Activated naive CD8-positive, alpha-beta T cell (primary cell): ENCODE measurements at regions not wholly inside any gene's neighbourhood (a gene's known extent, or its start where the extent isn't known, plus 50 kb on each side); places are given as distances from the start of the nearest gene placed in this dataset.

ENCODE experiments used
- H3K27ac Mint-ChIP-seq: one replicate; pipeline ENCODE4 v1.8.0; 2021; ENCODE audit warnings: mixed read lengths
- H3K27me3 Mint-ChIP-seq: one replicate; pipeline ENCODE4 v1.8.0; 2021; ENCODE audit warnings: mixed read lengths
- H3K36me3 Mint-ChIP-seq: one replicate; pipeline ENCODE4 v1.8.0; 2021; ENCODE audit warnings: mixed read lengths
- H3K4me1 Mint-ChIP-seq: one replicate; pipeline ENCODE4 v1.8.0; 2021; ENCODE audit warnings: low read depth, mixed read lengths
- H3K4me3 Mint-ChIP-seq: one replicate; pipeline ENCODE4 v1.8.0; 2021; ENCODE audit warnings: mild to moderate bottlenecking, mixed read lengths
- H3K9me3 Mint-ChIP-seq: one replicate; pipeline ENCODE4 v1.8.0; 2021; ENCODE audit warnings: low read depth, mixed read lengths

DNA sequence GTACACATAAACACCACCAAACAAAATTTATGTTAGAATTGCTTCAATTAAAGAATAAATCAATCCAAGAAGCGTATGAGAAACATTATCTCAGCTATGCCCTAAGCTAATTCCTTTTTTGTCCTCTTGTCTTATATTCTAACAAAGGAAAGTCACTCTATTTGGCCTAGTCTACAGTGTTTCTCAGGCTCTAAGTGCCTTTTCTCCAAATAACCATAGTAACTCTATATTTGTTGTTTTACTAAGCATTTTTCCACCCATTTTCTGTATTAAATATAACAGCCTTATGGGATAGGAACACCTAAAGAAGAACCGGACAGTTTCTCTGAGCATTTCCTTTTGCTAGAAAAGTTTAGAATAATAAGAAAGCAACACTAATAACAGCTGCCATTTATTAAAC lies 120.1 kb upstream of the MTAP start:
- Mint-ChIP-seq H3K9me3 (no peaks in the 10 kb centered on the region), H3K4me1 (peaks cover 69% of the 10 kb centered on the region), H3K27ac (no peak overlapping the region), H3K27me3 (peaks cover 1% of the 10 kb centered on the region), H3K36me3 (no peaks in the 10 kb centered on the region), H3K4me3 (no peak overlapping the region)

DNA sequence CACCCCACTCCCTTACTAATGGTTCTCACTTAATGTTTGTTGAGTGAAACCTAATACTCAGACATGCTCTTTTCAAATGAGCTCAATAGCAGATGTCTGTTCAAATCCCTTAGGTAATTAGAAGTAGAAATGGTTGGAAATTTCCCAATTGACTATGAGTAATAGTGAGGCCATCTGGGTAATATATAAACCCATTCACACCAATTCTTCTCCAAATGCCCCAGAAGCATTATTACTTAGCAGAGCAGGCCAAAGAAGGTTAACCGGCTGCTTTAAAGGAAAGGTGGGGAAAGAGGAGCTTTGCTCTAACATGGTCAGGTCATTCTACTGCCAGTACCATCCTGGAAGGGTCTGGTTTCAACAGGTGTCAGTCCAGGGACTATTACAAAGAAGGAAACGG lies 119.5 kb upstream of the MTAP start:
- Mint-ChIP-seq H3K4me1 (peaks cover 68% of the 10 kb centered on the region), H3K36me3 (no peaks in the 10 kb centered on the region), H3K27me3 (peaks cover 1% of the 10 kb centered on the region), H3K4me3 (no peak overlapping the region), H3K27ac (peak overlapping the region; percentile 37), H3K9me3 (no peaks in the 10 kb centered on the region)

DNA sequence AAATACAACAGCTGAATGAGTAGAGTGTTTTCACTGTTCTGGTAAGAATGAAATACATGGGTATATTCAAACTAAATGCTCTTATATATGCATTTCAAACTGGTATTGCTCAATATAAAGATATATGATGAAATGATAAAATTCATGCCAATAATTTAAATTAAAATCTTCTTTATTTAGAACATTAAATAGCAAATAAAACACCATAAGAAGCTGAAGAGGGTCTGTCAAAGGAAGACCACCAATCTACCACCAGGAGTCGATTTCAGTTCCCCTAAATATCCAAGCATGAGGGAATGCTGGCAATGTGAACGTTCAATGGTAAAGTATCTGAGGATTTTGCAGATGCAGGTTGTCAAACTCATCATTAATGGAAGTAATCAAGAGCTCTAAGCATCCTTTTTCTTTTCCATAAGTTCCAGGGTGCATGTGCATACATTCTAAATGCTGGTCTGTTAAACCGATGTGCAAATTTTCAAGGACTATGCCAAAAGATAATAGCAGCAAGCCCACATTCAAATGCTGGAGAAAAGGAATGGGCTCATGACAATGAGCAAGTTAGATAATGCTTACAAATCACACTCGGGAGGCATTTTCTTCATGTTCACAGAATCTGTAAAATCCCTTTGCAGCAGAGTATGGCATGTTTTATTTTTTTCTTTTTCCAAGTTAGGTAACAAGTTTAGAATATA lies 118.8 kb upstream of the MTAP start:
- H3K4me1 Mint-ChIP-seq, result peaks cover 72% of the 10 kb centered on the region
- H3K27ac Mint-ChIP-seq, result peak overlapping the region; percentile 94

DNA sequence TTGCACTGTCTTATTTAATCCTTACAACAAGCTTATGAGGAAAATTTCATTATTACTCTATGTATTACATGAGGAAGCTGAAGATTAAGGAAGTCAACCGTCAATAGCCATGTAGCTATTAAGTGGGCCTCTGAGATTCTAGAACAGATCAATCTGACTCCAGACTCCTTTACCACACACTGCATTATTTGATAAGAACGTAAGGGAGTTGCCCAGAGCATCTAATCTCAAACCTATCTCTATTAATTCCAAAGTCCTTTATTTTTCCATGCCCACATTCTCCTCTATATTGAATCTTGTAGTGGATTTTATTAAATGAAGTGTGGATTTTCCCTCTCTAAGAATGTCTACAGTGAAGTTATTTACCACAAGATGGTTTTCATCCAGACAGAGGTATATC lies 118.2 kb upstream of the MTAP start:
- peak overlapping the region; percentile 94 for H3K27ac Mint-ChIP-seq
- H3K27me3 Mint-ChIP-seq, result peaks cover 1% of the 10 kb centered on the region
- H3K9me3 Mint-ChIP-seq, result no peaks in the 10 kb centered on the region
- no peaks in the 10 kb centered on the region for H3K36me3 Mint-ChIP-seq
- peak overlapping the region; percentile 70 for H3K4me3 Mint-ChIP-seq
- peaks cover 78% of the 10 kb centered on the region for H3K4me1 Mint-ChIP-seq

More for the DNA sequence above, 118.8 kb upstream of the MTAP start:
- Mint-ChIP-seq H3K27me3 (peaks cover 1% of the 10 kb centered on the region), H3K36me3 (no peaks in the 10 kb centered on the region), H3K4me3 (no peak overlapping the region), H3K9me3 (no peaks in the 10 kb centered on the region)

DNA sequence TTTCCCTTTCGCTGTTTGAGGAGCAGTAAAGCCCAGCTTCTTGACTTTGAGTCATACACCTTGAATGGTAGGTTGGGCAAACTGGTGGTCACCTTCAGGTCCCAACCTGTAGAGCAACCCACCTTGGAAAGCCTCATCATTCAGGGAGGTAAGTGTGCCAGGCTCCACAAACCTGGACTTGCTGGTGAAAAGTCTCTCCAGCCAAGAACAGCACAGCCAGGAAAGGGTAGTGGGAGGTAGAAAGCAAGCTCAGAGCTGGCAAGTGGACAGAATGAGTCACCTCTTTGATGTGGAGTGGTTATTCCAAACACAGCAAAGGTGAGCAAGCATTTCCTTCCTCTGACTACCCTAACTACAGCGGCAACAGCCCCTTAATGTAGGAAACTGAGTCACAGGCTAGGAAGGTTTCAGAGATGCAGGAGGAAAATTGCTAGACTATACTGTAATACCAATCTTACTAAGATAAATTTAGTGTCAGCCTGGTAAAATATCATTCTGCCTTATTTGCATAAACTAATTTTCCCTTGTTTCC lies 117.5 kb upstream of the MTAP start:
- H3K27ac Mint-ChIP-seq, result peak overlapping the region; percentile 94
- peak overlapping the region; percentile 70 for H3K4me3 Mint-ChIP-seq
- H3K4me1 Mint-ChIP-seq, result peaks cover 84% of the 10 kb centered on the region
- H3K27me3 Mint-ChIP-seq, result peaks cover 1% of the 10 kb centered on the region
- no peaks in the 10 kb centered on the region for H3K36me3 Mint-ChIP-seq
- H3K9me3 Mint-ChIP-seq, result no peaks in the 10 kb centered on the region

DNA sequence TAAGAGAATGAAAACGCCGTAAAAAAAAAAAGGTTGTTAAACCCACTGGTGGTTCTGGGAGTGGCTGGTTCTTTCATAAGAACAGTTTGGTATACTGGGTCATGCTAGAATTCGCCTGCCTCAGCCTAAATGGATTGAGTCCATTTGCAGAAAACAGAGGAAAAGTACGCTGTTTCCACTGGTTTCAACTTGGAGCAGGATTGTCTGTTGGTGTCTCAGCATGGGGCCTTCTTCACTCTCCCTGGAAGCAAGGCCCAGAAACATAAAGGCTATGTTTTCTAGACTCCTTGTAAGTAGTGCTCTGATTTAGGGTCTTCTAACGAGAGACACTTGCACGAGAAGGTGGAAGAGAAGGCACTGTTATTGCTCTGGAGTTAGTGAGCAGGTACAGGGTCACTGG lies 116.9 kb upstream of the MTAP start:
- peak overlapping the region; percentile 70 for H3K4me3 Mint-ChIP-seq
- no peaks in the 10 kb centered on the region for H3K36me3 Mint-ChIP-seq
- no peaks in the 10 kb centered on the region for H3K9me3 Mint-ChIP-seq
- peaks cover under 1% of the 10 kb centered on the region for H3K27me3 Mint-ChIP-seq
- H3K27ac Mint-ChIP-seq, result peak overlapping the region; percentile 94
- peaks cover 83% of the 10 kb centered on the region for H3K4me1 Mint-ChIP-seq

DNA sequence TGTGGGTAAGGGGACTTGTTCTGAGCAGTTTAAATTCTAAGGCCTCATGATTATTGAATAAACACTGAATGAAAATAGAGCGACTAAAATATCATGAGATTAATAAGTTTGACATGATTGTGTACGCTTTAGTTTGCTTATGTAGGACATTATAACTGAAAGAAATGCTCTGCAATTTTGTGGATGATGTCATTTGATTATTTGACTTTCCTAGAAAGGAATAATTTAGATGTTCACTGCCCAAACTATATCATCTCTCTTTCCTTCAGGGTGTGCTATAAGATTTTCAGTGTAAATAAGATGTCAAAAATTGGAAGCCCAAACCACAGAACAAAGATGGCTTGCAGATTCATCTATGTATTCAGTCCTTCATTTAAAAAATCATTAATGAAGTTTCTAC lies 115.7 kb upstream of the MTAP start:
- H3K27ac Mint-ChIP-seq, result peak overlapping the region; percentile 94

DNA sequence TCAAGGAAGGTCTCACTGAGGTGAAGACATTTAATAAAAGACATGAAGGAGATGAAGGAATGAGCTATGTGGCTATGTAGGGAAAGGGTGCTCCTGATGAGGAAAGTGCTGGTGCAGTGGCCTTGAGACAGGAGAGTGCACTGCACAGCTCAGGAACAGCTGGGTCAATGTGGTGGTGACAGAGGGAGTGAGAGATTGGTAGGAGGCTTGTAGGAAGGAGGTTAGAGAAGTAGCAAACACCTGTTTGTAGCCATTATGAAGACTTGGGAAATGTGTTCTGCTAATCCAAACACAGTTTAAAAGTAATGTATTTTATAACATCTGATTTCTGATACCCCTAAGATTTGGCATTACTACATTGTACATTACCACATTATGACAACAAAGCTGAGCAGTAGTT lies 115.1 kb upstream of the MTAP start:
- no peaks in the 10 kb centered on the region for H3K9me3 Mint-ChIP-seq
- H3K4me1 Mint-ChIP-seq, result peaks cover 71% of the 10 kb centered on the region
- H3K27me3 Mint-ChIP-seq, result no peaks in the 10 kb centered on the region
- H3K4me3 Mint-ChIP-seq, result no peak overlapping the region
- H3K27ac Mint-ChIP-seq, result peak overlapping the region; percentile 94
- H3K36me3 Mint-ChIP-seq, result no peaks in the 10 kb centered on the region

More for the DNA sequence above, 115.7 kb upstream of the MTAP start:
- Mint-ChIP-seq H3K9me3 (no peaks in the 10 kb centered on the region), H3K4me3 (no peak overlapping the region), H3K27me3 (no peaks in the 10 kb centered on the region), H3K4me1 (peaks cover 77% of the 10 kb centered on the region), H3K36me3 (no peaks in the 10 kb centered on the region)

DNA sequence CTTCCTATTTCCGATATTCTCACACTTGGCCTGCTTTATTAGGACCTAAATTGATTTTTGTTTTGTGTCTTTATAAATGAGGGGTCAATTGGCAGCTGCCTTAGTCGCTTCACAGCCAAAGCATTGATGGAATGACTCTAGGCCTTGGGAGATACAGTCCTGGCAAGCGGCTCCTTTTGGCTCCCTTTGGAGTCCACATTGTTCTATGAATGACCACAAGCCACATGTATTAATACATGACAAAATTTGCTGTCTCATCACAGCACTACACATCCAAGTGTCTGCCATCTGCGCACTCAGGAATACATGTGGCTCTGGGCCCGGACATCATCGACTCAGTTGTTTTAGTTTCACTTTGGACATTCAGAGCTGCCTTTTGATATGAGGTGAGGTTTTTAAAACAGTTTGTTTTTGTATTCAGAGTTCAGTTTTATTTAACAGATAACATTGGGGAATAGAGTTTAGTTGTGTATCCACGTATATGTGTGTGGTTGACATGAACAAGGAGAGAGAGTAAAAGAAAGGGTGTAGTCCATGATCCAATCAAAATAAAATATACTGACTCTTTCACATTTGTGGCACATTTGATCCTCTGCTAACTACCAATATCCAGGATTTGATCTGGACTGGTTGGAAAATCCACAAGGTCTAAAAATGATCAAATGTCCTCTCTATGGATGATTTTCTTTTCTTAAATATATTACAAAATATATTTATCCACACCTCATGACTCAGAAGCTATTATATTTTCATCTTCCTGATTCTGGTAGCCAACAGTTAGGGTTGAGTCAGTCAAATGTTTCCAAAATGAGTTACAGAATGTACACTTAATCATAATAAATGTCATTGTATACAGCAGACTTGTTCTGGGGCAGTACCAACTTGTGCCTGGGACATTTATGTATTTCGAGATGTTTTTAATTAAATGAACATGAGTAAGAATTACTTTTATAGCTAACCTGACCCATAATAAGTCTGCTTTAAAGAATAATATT lies 114.0 kb upstream of the MTAP start:
- Mint-ChIP-seq H3K4me1 (peaks cover 61% of the 10 kb centered on the region), H3K4me3 (no peak overlapping the region), H3K27ac (peak overlapping the region; percentile 80), H3K36me3 (no peaks in the 10 kb centered on the region), H3K27me3 (no peaks in the 10 kb centered on the region), H3K9me3 (no peaks in the 10 kb centered on the region)

DNA sequence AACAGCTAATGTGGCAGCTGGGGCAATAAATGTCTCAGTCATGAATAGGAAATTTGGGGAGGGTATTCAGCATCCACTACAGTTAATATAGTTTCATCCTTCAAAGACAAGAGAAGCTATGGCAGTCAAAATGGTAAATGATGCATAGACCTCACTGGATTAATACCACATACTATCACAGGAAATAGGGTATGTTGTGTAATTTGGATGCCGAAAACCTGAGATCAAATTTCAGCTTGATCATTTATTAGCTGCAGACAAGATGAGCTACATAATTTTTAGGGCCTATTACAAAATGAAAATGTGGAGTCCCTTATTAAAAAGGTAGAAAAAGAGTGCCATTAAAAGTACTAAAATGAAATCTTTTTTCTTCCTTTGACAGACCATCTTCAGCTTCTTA lies 112.6 kb upstream of the MTAP start:
- Mint-ChIP-seq H3K27ac (no peak overlapping the region), H3K4me1 (peaks cover 48% of the 10 kb centered on the region), H3K9me3 (no peaks in the 10 kb centered on the region), H3K27me3 (no peaks in the 10 kb centered on the region), H3K36me3 (no peaks in the 10 kb centered on the region), H3K4me3 (no peak overlapping the region)

DNA sequence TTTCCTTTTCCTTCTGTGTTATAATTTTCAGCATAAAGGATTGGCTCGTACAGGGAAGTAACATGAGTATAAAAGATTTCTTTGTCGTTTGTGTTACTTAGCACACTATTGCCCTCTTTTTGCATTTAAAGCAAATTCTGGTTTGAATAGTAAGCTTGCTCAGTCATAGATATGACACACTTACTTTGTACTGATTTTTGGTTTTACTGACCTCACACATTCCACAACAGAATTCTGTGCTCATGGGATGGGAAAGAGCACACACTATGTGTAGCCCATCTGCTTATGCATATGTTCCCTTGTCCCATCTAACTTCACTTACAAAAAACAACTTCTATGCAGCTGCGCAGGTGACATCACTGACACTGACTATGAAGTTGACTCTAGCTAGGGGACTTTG lies 111.9 kb upstream of the MTAP start:
- Mint-ChIP-seq H3K27ac (no peak overlapping the region), H3K27me3 (no peaks in the 10 kb centered on the region), H3K4me3 (no peak overlapping the region), H3K9me3 (no peaks in the 10 kb centered on the region), H3K36me3 (no peaks in the 10 kb centered on the region), H3K4me1 (peaks cover 41% of the 10 kb centered on the region)

DNA sequence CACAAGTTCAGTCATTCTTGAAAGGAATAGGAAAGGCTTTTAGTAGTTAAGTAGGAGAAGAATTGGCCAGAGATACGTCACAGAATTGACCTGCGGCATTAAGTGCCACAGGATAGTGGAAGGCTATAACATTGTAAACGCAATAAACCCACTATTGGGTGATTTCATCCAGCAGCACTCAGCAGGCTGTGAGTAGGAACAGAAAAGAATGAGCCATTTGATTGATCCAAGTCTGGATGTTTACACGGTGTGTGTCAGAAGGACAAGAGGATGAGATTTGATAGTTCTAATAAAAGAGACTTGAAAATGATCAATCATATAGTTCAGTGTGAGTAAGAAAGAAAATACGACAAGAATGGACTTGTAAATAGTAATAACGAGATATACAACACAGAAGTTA lies 110.0 kb upstream of the MTAP start:
- peaks cover 23% of the 10 kb centered on the region for H3K4me1 Mint-ChIP-seq
- no peaks in the 10 kb centered on the region for H3K27me3 Mint-ChIP-seq
- H3K4me3 Mint-ChIP-seq, result no peak overlapping the region
- H3K36me3 Mint-ChIP-seq, result no peaks in the 10 kb centered on the region
- H3K27ac Mint-ChIP-seq, result no peak overlapping the region
- H3K9me3 Mint-ChIP-seq, result no peaks in the 10 kb centered on the region

DNA sequence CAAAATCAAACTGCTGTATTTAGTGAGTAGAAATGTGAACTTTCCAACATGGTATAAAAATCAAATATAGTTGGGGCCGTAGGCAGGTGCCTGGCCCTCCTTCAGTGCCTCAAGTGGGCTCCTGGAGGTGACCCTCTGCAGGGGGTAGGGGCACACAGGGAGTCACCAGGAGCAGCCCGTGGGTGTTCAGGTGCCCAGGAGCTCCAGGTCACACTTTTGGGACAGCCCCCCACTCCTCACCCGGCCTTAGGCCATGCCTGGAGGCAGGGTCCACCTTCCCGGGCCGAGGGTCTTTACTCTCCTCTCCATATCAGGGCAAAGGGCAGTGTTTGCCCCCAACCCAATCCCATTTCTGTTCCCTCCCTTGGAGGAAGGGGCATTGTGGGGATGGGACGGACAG lies 108.0 kb upstream of the MTAP start:
- Mint-ChIP-seq H3K27ac (no peak overlapping the region), H3K4me1 (peaks cover 6% of the 10 kb centered on the region), H3K27me3 (no peaks in the 10 kb centered on the region), H3K4me3 (no peak overlapping the region), H3K9me3 (no peaks in the 10 kb centered on the region), H3K36me3 (no peaks in the 10 kb centered on the region)

DNA sequence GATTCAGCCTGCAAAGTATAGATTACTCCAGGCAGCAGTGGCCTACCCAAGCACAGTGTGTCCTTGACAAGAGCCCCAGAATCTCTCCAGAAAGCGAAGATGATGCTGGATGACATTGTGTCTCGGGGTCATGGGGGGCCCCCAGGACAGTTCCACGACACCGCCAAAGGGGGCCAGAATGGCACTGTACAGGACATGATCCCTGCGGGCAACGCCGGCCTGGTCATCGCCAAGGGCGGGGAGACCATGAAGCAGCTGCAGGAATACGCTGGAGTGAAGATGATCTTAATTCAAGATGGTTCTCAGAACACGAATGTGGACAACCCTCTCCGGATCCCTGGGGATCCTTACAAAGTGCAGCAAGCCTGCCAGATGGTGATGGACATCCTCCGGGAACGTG lies 107.0 kb upstream of the MTAP start:
- H3K4me1 Mint-ChIP-seq, result peaks cover 2% of the 10 kb centered on the region
- no peaks in the 10 kb centered on the region for H3K9me3 Mint-ChIP-seq
- H3K27me3 Mint-ChIP-seq, result no peaks in the 10 kb centered on the region
- no peaks in the 10 kb centered on the region for H3K36me3 Mint-ChIP-seq
- no peak overlapping the region for H3K4me3 Mint-ChIP-seq
- H3K27ac Mint-ChIP-seq, result no peak overlapping the region

DNA sequence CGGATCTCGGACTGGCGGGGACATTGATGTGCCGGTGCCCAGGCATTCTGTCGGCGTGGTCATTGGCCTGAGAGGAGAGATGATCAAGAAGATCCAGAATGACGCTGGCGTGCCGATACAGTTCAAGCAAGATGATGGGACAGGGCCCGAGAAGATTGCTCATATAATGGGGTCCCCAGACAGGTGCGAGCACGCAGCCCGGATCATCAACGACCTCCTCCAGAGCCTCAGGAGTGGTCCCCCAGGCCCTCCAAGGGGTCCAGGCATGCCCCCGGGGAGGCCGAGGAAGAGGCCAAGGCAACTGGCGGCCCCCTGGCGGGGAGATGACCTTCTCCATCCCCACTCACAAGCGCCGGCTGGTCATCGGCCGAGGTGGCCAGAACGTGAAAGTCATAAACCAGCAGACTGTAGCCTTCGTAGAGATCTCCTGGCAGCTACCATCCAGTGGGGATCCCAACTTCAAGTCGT lies 106.5 kb upstream of the MTAP start:
- no peaks in the 10 kb centered on the region for H3K36me3 Mint-ChIP-seq
- H3K27ac Mint-ChIP-seq, result no peak overlapping the region
- no peaks in the 10 kb centered on the region for H3K4me1 Mint-ChIP-seq
- no peak overlapping the region for H3K4me3 Mint-ChIP-seq
- H3K9me3 Mint-ChIP-seq, result no peaks in the 10 kb centered on the region
- H3K27me3 Mint-ChIP-seq, result no peaks in the 10 kb centered on the region
